Gastroesophageal sphincter (tissue), 4 donors: ENCODE measurements at regions not wholly inside any gene's neighbourhood (a gene's known extent, or its start where the extent isn't known, plus 50 kb on each side); places are given as distances from the start of the nearest gene placed in this dataset.

Experiments
- ATAC-seq: fragments of 150-250 bp; one replicate; pipeline ENCODE4 v1.9.1; 2016; ENCODE audit warnings: mild to moderate bottlenecking, moderate library complexity
- H3K27ac ChIP-seq, 4 donors: fragments of 200-600 bp; sonication (generic) in 3 of 4; 1 replicate in 3 of 4; 2 replicates in 1 of 4; pipeline ENCODE4 v1.5.1; 2016 to 2019
- H3K27me3 ChIP-seq: fragments of 200-600 bp; sonication (generic); one replicate; pipeline ENCODE4 v1.5.1; 2019
- H3K36me3 ChIP-seq, 2 donors: fragments of 200-600 bp; sonication (generic); one replicate each; pipeline ENCODE4 v1.5.1; 2019; ENCODE audit warnings: control low read depth in 1 of 2
- H3K4me1 ChIP-seq, 3 donors: fragments of 200-600 bp; sonication (generic); 1 replicate in 2 of 3; 2 replicates in 1 of 3; pipeline ENCODE4 v1.5.1; 2016 to 2019; ENCODE audit warnings: control low read depth in 2 of 3
- H3K4me3 ChIP-seq, 2 donors: fragments of 200-600 bp; sonication (generic); one replicate each; pipeline ENCODE4 v1.5.1; 2019; ENCODE audit warnings: mild to moderate bottlenecking in 1 of 2, moderate library complexity in 1 of 2
- H3K9me3 ChIP-seq, 3 donors: fragments of 200-600 bp; sonication (generic); one replicate each; pipeline ENCODE4 v1.5.1; 2017 to 2019; ENCODE audit warnings: control low read depth in 2 of 3
- CTCF ChIP-seq, 4 experiments: fragments of 200-600 bp in 2 of 4; fragments of 450-650 bp in 2 of 4; sonication (generic) in 1 of 4; IDR thresholded peaks; one replicate each; pipeline ENCODE4 v1.5.1; 2017 to 2019; ENCODE audit warnings: antibody characterized with exemption in 4 of 4, mild to moderate bottlenecking in 2 of 4, moderate library complexity in 2 of 4
- EP300 ChIP-seq: sonication (generic); formaldehyde crosslinking; IDR thresholded peaks from one replicate; pipeline ENCODE4 v1.6.1; 2017; ENCODE audit warnings: antibody characterized with exemption, mild to moderate bottlenecking
- POLR2A ChIP-seq, 2 donors: fragments of 450-650 bp; IDR thresholded peaks; one replicate each; pipeline ENCODE4 v1.6.1; 2017; ENCODE audit warnings: antibody characterized with exemption in 2 of 2, mild to moderate bottlenecking in 2 of 2, moderate library complexity in 1 of 2
- POLR2AphosphoS5 ChIP-seq: sonication (generic); formaldehyde crosslinking; IDR thresholded peaks from one replicate; pipeline ENCODE4 v1.6.1; 2017; ENCODE audit warnings: antibody characterized with exemption
- WGBS, 2 donors: methylation state at CpG; one replicate each; pipeline ENCODE4 v1.1.5; 2018; ENCODE audit warnings: low coverage in 1 of 2; 5-methylcytosine and 5-hydroxymethylcytosine counted together

- H3K4me3 ChIP-seq: no peak overlapping the region
- TF ChIP-seq POLR2A (IDR thresholded peaks at IDR 0.05) (no peak), CTCF (IDR thresholded peaks at IDR 0.05) (no peak), POLR2AphosphoS5 (no peak), EP300 (no peak)
- no peaks in the 10 kb centered on the region for H3K9me3 ChIP-seq
- H3K27me3 ChIP-seq: no peaks in the 10 kb centered on the region
- ATAC-seq: no peak
- H3K27ac ChIP-seq: no peak overlapping the region
- H3K36me3 ChIP-seq: no peaks in the 10 kb centered on the region
- H3K4me1 ChIP-seq: no peaks in the 10 kb centered on the region
Measured at GRCh38 chr12:61553091-61553490, 707.1 kb upstream of the USP15 start.

- Histone ChIP-seq H3K27ac (no peak overlapping the region), H3K9me3 (no peaks in the 10 kb centered on the region), H3K36me3 (no peaks in the 10 kb centered on the region), H3K27me3 (no peaks in the 10 kb centered on the region), H3K4me3 (no peak overlapping the region), H3K4me1 (no peaks in the 10 kb centered on the region)
- 78 to 83% methylated on average over 6 of the region's 6 CpGs for WGBS, 2 donors
- no peak for ATAC-seq
- TF ChIP-seq POLR2A (IDR thresholded peaks at IDR 0.05): no peak
- TF ChIP-seq POLR2AphosphoS5: no peak
- TF ChIP-seq EP300: no peak
- TF ChIP-seq CTCF (IDR thresholded peaks at IDR 0.05): no peak
Measured at GRCh38 chr12:61554268-61555008, 705.8 kb upstream of the USP15 start.

- no peaks in the 10 kb centered on the region for H3K36me3 ChIP-seq
- TF ChIP-seq CTCF (IDR thresholded peaks at IDR 0.05) (no peak), POLR2A (IDR thresholded peaks at IDR 0.05) (no peak), POLR2AphosphoS5 (no peak), EP300 (no peak)
- H3K4me3 ChIP-seq: no peak overlapping the region
- no peak overlapping the region for H3K27ac ChIP-seq
- 13 to 30% methylated on average over 2 of the region's 2 CpGs for whole genome bisulfite sequencing, 2 donors
- ATAC-seq: no peak
- no peaks in the 10 kb centered on the region for H3K9me3 ChIP-seq
- H3K4me1 ChIP-seq: no peaks in the 10 kb centered on the region
- H3K27me3 ChIP-seq: no peaks in the 10 kb centered on the region
Measured at GRCh38 chr12:61563665-61564450, 696.3 kb upstream of the USP15 start.

- Histone ChIP-seq H3K4me3 (no peak overlapping the region), H3K9me3 (no peaks in the 10 kb centered on the region), H3K36me3 (no peaks in the 10 kb centered on the region), H3K4me1 (no peaks in the 10 kb centered on the region), H3K27me3 (no peaks in the 10 kb centered on the region), H3K27ac (no peak overlapping the region)
- no peak for ATAC-seq
- TF ChIP-seq EP300: no peak
- TF ChIP-seq POLR2AphosphoS5: no peak
- TF ChIP-seq POLR2A (IDR thresholded peaks at IDR 0.05): no peak
- TF ChIP-seq CTCF (IDR thresholded peaks at IDR 0.05): no peak
- 29 to 51% methylated on average over 3 of the region's 3 CpGs for WGBS, 2 donors
Measured at GRCh38 chr12:61564466-61564865, 695.7 kb upstream of the USP15 start.

GRCh38 chr12:61566183-61566582 lies 694.0 kb upstream of the USP15 start:
- Histone ChIP-seq H3K9me3 (no peaks in the 10 kb centered on the region), H3K27me3 (no peaks in the 10 kb centered on the region), H3K4me3 (no peak overlapping the region), H3K27ac (no peak overlapping the region), H3K36me3 (no peaks in the 10 kb centered on the region), H3K4me1 (no peaks in the 10 kb centered on the region)
- WGBS, 2 donors: 77 to 81% methylated on average over 2 of the region's 2 CpGs
- no peak for ATAC-seq
- TF ChIP-seq POLR2A (IDR thresholded peaks at IDR 0.05): no peak
- TF ChIP-seq EP300: no peak
- no peak for TF ChIP-seq POLR2AphosphoS5
- TF ChIP-seq CTCF (IDR thresholded peaks at IDR 0.05): no peak
